Activated T-helper 2 cell treated with anti-CD3 and anti-CD28 coated beads, Interferon-gamma antibody, Interleukin-2, Interleukin-4, amounts not matched to agents 10 μg/mL and 5 μg/mL and 100 μg/mL, durations not matched to agents 14 hours and 24 hours and 36 hours (primary cell): ENCODE measurements at regions not wholly inside any gene's neighbourhood (a gene's known extent, or its start where the extent isn't known, plus 50 kb on each side); places are given as distances from the start of the nearest gene placed in this dataset.

Experiments
- DNase-seq: peaks from one replicate; pipeline ENCODE4 v3.0.0; 2021; ENCODE audit warnings: low spot score
- H3K27ac Mint-ChIP-seq: one replicate; pipeline ENCODE4 v1.8.0; 2021; ENCODE audit warnings: mixed read lengths
- H3K27me3 Mint-ChIP-seq: one replicate; pipeline ENCODE4 v1.8.0; 2021; ENCODE audit warnings: low read depth, mixed read lengths
- H3K36me3 Mint-ChIP-seq: one replicate; pipeline ENCODE4 v1.8.0; 2021; ENCODE audit warnings: low read depth, mixed read lengths
- H3K4me1 Mint-ChIP-seq: one replicate; pipeline ENCODE4 v1.8.0; 2021; ENCODE audit warnings: low read depth, mixed read lengths
- H3K4me3 Mint-ChIP-seq: one replicate; pipeline ENCODE4 v1.8.0; 2021; ENCODE audit warnings: low read depth, mild to moderate bottlenecking, moderate library complexity, mixed read lengths
- H3K9me3 Mint-ChIP-seq: one replicate; pipeline ENCODE4 v1.8.0; 2021; ENCODE audit warnings: mixed read lengths
- intact Hi-C: fragments of 100-400 bp; cut with micrococcal nuclease; formaldehyde crosslinking; loops from one replicate; pipeline ENCODE4 v1.15.1; 2023

DNA sequence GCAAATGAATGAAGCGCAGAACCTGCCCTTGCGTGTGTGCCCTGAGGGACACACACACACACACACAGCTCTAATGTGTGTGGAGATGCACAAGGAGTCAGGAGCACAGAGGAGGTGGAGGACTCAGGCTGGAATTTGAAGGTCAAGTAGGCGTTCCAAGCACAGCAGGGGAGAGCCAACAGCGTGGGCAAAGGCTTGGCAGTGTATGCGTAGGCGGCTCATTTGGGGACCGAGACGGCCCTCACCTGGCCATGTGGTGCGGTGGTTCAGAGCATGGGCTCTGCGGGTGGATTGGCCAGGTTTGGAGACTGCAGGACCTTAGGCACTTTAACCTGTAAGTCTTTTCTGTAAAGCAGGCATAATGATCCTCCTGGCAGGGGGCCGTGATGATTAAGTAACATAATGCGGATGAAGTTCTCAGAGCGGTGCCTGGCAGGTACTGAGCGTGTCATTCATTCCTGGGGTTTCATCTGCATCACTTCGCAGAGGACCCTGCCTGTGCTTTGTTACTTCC lies 69.5 kb upstream of the SLC24A4 start:
- peaks cover 53% of the 10 kb centered on the region for H3K27me3 Mint-ChIP-seq
- H3K9me3 Mint-ChIP-seq: no peaks in the 10 kb centered on the region
- no peaks in the 10 kb centered on the region for H3K36me3 Mint-ChIP-seq
- no peak for DNase-seq
- H3K27ac Mint-ChIP-seq: no peak overlapping the region
- peaks cover 6% of the 10 kb centered on the region for H3K4me1 Mint-ChIP-seq
- H3K4me3 Mint-ChIP-seq: no peak overlapping the region
- intact Hi-C loops: no loop called here

DNA sequence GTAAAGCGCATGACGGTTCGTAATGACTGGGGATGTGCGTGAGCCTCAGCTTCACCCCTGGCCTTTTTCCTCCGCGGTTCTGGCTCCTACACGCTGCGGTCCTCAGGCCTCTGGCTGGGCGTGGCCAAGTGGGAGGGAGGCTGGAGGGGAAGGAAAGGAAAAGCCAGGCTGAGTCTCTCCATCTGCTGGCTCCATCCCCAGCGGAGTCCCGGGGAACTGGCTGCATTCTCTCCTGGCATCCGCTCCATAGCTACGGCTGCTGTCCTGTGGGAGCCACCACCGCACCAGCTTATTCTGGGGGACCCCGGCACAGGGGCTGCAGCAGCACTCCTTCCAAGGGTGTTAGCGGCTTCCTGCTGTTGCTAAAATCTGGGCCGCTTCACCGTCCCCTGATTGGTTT lies 68.2 kb upstream of the SLC24A4 start:
- peaks cover 12% of the 10 kb centered on the region for H3K4me1 Mint-ChIP-seq
- H3K9me3 Mint-ChIP-seq: no peaks in the 10 kb centered on the region
- H3K27ac Mint-ChIP-seq: no peak overlapping the region
- no peak for DNase-seq
- no peak overlapping the region for H3K4me3 Mint-ChIP-seq
- H3K27me3 Mint-ChIP-seq: peaks cover 51% of the 10 kb centered on the region
- intact Hi-C loops: no loop called here
- no peaks in the 10 kb centered on the region for H3K36me3 Mint-ChIP-seq

DNA sequence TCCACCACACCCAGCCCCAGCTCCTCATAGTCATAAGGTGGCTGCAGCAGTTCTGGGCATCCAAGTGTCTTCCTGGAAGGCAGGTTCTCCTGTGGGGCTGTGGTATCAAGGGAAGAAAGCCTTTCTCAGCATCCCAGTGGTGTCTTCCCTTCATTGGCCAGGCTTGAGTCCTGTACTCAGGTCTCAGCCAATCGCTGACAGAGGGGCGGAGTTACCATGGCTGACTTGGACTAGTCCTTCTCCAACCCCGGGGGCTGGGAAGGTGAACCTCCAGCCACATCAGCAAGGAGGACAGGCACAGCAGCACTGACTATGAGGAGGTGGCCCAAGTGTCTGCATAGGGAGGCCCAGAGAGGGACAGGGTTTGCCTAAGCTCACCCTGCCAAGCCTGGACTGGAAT lies 64.0 kb upstream of the SLC24A4 start:
- H3K9me3 Mint-ChIP-seq: no peaks in the 10 kb centered on the region
- H3K27ac Mint-ChIP-seq: no peak overlapping the region
- peaks cover 22% of the 10 kb centered on the region for H3K27me3 Mint-ChIP-seq
- no peaks in the 10 kb centered on the region for H3K36me3 Mint-ChIP-seq
- no peak for DNase-seq
- intact Hi-C loops: no loop called here
- peaks cover 16% of the 10 kb centered on the region for H3K4me1 Mint-ChIP-seq
- no peak overlapping the region for H3K4me3 Mint-ChIP-seq

DNA sequence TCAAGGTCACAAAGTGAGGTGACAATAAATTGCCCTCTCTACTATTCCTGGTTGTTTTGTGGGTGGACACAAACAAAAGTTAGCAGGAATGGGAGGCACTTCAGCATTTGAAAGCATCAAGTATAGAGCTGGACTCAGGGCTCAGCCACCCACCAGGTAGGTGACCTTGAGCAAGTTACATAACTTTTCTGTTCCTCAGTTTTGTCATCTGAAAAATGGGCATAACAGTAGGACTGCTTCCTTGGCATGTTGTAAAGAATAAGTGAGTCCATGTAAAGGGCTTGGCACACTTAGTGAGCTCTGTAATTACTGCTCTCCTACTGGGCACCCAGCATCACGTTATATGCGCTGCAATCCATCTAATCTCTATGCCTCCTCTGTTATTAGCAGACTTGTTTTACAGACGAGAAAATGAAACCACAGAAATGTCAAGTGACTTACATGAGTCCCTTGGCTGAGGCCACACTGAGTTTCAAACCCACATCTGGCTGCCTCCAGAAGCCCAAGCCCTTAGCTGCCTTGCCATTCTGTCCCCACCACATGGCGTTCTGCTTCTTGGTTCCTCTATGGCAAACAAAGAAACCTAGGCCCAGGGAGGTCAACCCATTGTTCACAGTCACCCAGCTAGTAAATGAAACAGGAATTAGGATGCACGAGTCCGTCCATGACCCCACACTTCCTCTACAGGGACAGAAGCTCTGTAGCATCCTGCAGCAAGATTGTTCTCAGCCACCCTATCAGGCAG lies 63.2 kb upstream of the SLC24A4 start:
- Mint-ChIP-seq H3K27me3 (peaks cover 15% of the 10 kb centered on the region), H3K4me3 (no peak overlapping the region), H3K27ac (no peak overlapping the region), H3K4me1 (peaks cover 12% of the 10 kb centered on the region), H3K9me3 (no peaks in the 10 kb centered on the region), H3K36me3 (no peaks in the 10 kb centered on the region)
- intact Hi-C loops: no loop called here
- DNase-seq: no peak

DNA sequence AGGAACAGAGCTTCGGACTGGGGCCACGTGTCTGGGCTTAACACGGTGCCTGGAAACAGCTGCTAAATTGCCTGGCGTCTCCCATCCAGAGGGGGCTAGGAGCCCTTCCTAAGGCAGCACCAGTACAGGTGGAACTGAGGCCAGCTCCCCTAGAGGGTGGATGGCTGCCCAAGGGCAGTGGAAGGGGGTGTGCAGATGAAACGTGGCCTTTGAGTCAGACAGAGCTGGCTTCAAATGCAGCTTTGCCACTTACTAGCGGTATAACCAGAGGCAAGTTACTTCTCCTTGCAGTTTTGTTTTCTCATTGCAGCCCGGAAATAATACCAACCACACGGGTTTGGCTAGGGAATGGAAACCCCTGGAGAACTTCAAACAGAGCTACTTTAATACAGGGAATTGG lies 59.3 kb upstream of the SLC24A4 start:
- intact Hi-C loops: no loop called here
- Mint-ChIP-seq H3K4me1 (peaks cover 9% of the 10 kb centered on the region), H3K4me3 (no peak overlapping the region), H3K9me3 (no peaks in the 10 kb centered on the region), H3K27ac (no peak overlapping the region), H3K27me3 (peaks cover 7% of the 10 kb centered on the region), H3K36me3 (no peaks in the 10 kb centered on the region)
- DNase-seq: no peak

DNA sequence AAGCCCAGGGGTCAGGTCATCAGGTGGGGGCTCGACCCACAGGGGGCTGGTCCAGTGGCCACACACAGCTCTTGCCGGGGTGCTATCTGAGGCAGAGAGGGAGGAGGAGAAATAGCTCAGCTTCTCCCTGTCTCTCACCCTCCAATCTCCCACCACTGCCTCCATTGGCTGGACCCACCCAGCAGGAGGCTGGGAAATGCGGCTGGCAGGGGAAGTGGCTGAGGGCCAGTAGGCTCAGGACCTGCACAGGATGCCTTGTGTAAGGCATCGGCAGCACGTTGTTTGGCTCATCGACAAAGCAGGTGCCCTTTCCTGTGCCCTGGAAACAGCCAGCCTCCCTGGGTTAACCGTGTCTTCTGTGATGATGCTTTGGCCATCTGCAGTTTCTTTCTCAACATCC lies 58.8 kb upstream of the SLC24A4 start:
- H3K9me3 Mint-ChIP-seq: no peaks in the 10 kb centered on the region
- no peak for DNase-seq
- H3K4me1 Mint-ChIP-seq: peaks cover 5% of the 10 kb centered on the region
- peaks cover 9% of the 10 kb centered on the region for H3K27me3 Mint-ChIP-seq
- intact Hi-C loops: no loop called here
- H3K36me3 Mint-ChIP-seq: no peaks in the 10 kb centered on the region
- no peak overlapping the region for H3K27ac Mint-ChIP-seq
- no peak overlapping the region for H3K4me3 Mint-ChIP-seq

DNA sequence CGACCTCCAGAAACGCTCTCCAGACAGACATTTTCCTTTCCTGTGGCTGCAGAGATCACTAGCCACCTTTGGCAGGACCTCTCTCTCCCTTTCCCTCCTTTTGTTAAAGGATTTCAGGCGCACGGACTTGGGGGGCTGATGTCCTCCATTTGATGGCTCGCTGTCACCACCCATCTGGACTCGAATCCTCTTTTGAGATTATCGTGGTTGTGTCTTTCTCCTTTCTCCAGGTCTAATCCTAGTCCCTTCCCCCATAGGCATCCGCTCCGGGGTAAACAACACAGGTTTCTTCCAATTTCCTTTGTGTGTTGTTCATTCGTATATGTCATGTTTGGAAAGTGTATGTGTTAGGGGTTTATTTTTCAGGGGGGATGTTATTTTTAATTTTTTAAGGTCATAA lies 56.7 kb upstream of the SLC24A4 start:
- intact Hi-C loops: no loop called here
- H3K4me1 Mint-ChIP-seq: no peaks in the 10 kb centered on the region
- H3K4me3 Mint-ChIP-seq: no peak overlapping the region
- no peak overlapping the region for H3K27ac Mint-ChIP-seq
- H3K36me3 Mint-ChIP-seq: no peaks in the 10 kb centered on the region
- H3K9me3 Mint-ChIP-seq: no peaks in the 10 kb centered on the region
- DNase-seq: no peak
- peaks cover 25% of the 10 kb centered on the region for H3K27me3 Mint-ChIP-seq
